ENCODE measurements at regions not wholly inside any gene's neighbourhood (a gene's known extent, or its start where the extent isn't known, plus 50 kb on each side); places are given as distances from the start of the nearest gene placed in this dataset.

GRCh38 chr9:90261698-90262097 lies 380.9 kb downstream of the DIRAS2 start:
- TF ChIP-seq YY1 (tag by site-specific recombination; IDR thresholded peaks at IDR 0.05) (no peak), ZNF280D (tag by site-specific recombination; IDR thresholded peaks at IDR 0.05) (no peak), ZNF707 (tag by site-specific recombination; IDR thresholded peaks at IDR 0.05) (no peak), CTCF (tag by site-specific recombination; IDR thresholded peaks at IDR 0.05) (no peak), ZNF664 (tag by site-specific recombination; IDR thresholded peaks at IDR 0.05) (no peak)
